GM12875 (cell line): ENCODE measurements at regions not wholly inside any gene's neighbourhood (a gene's known extent, or its start where the extent isn't known, plus 50 kb on each side); places are given as distances from the start of the nearest gene placed in this dataset.

ENCODE experiments used
- H3K4me3 ChIP-seq: one replicate; pipeline ENCODE4 v1.5.1; 2011; ENCODE audit warnings: low read depth, low read length, control low read depth
- CTCF ChIP-seq: IDR thresholded peaks from 2 replicates; pipeline ENCODE4 v1.5.1; 2011; ENCODE audit warnings: low read depth, mild to moderate bottlenecking, control low read depth, inconsistent platforms, low read length, moderate library complexity, borderline replicate concordance; ENCODE audit not compliant: insufficient read depth

DNA sequence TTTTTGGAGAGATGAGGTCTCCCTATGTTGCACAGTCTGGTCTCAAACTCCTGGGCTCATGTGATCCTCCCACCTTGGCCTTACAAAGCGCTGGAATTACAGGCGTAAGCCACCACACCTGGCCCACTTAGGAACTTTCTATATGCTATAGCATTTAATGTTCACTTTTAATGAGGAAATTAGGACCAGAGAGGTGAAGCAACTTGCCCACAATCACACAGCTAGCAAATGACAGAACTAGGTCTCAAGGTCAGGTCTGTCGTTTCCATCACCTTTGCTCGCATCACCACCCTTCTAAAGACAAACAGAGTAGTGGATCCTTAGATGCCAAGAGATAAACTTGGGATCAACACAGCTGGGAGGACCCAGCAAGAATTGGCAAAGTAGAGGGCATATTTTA is 381.7 kb downstream of the CD83 start:
- no peak for TF ChIP-seq CTCF
- no peak overlapping the region for H3K4me3 ChIP-seq

- no peak for TF ChIP-seq CTCF
- no peak overlapping the region for H3K4me3 ChIP-seq
These were observed 382.3 kb downstream of the CD83 start for GRCh38 chr6:14499841-14500240.

DNA sequence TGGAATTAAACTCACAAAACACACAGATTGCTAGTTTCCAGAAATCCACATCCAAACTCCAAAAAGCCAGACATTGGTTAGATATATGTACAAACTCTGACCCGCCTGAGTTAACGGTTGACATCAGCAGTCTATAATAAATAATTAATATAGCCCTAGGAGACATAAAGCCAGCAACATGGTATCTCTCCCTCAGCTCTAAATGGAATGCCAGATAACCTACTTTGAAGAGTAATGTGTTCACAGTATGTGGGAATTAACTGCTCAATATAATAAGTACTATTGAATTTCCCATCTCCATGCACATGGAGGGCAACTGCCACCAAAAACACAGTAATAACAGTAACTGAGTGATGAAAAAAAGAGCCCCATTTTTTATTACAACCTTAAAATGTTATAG is 383.2 kb downstream of the CD83 start:
- no peak overlapping the region for H3K4me3 ChIP-seq
- no peak for TF ChIP-seq CTCF

DNA sequence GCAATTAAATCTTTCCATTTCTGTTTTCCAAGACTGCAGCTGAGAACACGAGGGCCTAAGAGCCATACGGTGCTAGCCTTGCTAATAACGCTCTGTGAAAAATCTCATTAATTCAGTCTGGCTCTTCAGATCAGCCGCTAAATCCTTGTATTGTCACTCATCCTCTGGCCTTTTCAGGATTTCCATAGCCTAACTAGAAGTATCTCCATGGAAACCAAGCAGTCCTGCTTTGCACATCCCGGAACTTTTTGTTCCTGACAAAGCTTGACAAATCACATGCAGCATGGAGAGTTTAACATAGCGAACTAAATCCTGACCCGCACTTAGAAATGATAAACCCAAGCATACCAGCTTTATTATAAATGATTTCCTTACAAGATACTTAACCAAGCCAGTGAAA is 383.7 kb downstream of the CD83 start:
- TF ChIP-seq CTCF: no peak
- no peak overlapping the region for H3K4me3 ChIP-seq

DNA sequence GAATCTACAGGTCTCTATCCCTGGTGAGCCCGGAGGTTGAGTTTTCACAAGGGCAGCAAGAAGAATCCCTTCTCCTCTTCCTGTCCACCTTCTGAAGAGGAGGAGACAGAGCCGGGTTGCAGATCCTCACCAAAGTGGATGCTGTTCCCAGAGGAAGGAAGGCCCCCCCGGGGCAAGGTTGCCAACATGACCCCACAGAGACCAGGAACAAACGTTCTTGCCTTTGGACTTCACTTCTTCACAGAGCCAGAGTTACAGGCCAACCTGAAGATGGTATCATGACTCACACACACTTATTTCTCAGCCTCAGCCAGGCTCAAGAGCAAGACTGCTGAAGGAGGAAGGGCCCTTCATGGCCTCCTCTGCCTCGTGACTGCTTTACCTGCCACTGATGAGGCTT is 384.3 kb downstream of the CD83 start:
- no peak for TF ChIP-seq CTCF
- H3K4me3 ChIP-seq: no peak overlapping the region

- no peak for TF ChIP-seq CTCF
- no peak overlapping the region for H3K4me3 ChIP-seq
These were observed 385.0 kb downstream of the CD83 start for GRCh38 chr6:14502551-14502950.

GRCh38 chr6:14505401-14505800 is 387.8 kb downstream of the CD83 start:
- no peak for TF ChIP-seq CTCF
- no peak overlapping the region for H3K4me3 ChIP-seq
